Gastroesophageal sphincter (tissue), 3 donors: ENCODE measurements at regions not wholly inside any gene's neighbourhood (a gene's known extent, or its start where the extent isn't known, plus 50 kb on each side); places are given as distances from the start of the nearest gene placed in this dataset.
A peak's percentile ranks its signal among the peaks of the same experiment; 100 is the strongest.

Experiments
- CTCF ChIP-seq, 4 experiments: fragments of 200-600 bp in 2 of 4; fragments of 450-650 bp in 2 of 4; sonication (generic) in 1 of 4; IDR thresholded peaks; one replicate each; pipeline ENCODE4 v1.5.1; 2017 to 2019; ENCODE audit warnings: antibody characterized with exemption in 4 of 4, mild to moderate bottlenecking in 2 of 4, moderate library complexity in 2 of 4
- EP300 ChIP-seq: sonication (generic); formaldehyde crosslinking; IDR thresholded peaks from one replicate; pipeline ENCODE4 v1.6.1; 2017; ENCODE audit warnings: antibody characterized with exemption, mild to moderate bottlenecking
- POLR2A ChIP-seq, 2 donors: fragments of 450-650 bp; IDR thresholded peaks; one replicate each; pipeline ENCODE4 v1.6.1; 2017; ENCODE audit warnings: antibody characterized with exemption in 2 of 2, mild to moderate bottlenecking in 2 of 2, moderate library complexity in 1 of 2
- POLR2AphosphoS5 ChIP-seq: sonication (generic); formaldehyde crosslinking; IDR thresholded peaks from one replicate; pipeline ENCODE4 v1.6.1; 2017; ENCODE audit warnings: antibody characterized with exemption

- TF ChIP-seq CTCF (IDR thresholded peaks at IDR 0.05), result peak in 1 of 4 experiments; percentile 4
- TF ChIP-seq POLR2A (IDR thresholded peaks at IDR 0.05), result no peak
- TF ChIP-seq POLR2AphosphoS5, result no peak
- TF ChIP-seq EP300, result no peak
These were observed 93.8 kb upstream of the PLEKHM1 start for GRCh38 chr17:45584092-45585036.
